NB4 (cell line): ENCODE measurements at regions not wholly inside any gene's neighbourhood (a gene's known extent, or its start where the extent isn't known, plus 50 kb on each side); places are given as distances from the start of the nearest gene placed in this dataset.

Experiments used
- DNase-seq: peaks from one replicate; pipeline ENCODE4 v3.0.0; 2010; ENCODE audit warnings: low read depth
- H3K4me3 ChIP-seq: one replicate; pipeline ENCODE4 v1.5.1; 2011; ENCODE audit warnings: mild to moderate bottlenecking, low read depth, low read length, moderate library complexity
- MYC ChIP-seq: IDR thresholded peaks from 2 replicates; pipeline ENCODE4 v1.6.1; 2011; ENCODE audit warnings: low read depth, low read length
- POLR2A ChIP-seq: IDR thresholded peaks from 2 replicates; pipeline ENCODE4 v1.6.1; 2011; ENCODE audit warnings: mild to moderate bottlenecking; ENCODE audit not compliant: insufficient read length; ENCODE audit errors: extremely low read depth
- TF ChIP-seq, protein P1 (sequence below): IDR thresholded peaks from one replicate; pipeline ENCODE4 v1.5.1; 2012; ENCODE audit warnings: low read depth, low read length
- TF ChIP-seq, protein P2 (sequence below): IDR thresholded peaks from 2 replicates; pipeline ENCODE4 v1.6.1; 2011; ENCODE audit warnings: low read depth, low read length

DNA sequence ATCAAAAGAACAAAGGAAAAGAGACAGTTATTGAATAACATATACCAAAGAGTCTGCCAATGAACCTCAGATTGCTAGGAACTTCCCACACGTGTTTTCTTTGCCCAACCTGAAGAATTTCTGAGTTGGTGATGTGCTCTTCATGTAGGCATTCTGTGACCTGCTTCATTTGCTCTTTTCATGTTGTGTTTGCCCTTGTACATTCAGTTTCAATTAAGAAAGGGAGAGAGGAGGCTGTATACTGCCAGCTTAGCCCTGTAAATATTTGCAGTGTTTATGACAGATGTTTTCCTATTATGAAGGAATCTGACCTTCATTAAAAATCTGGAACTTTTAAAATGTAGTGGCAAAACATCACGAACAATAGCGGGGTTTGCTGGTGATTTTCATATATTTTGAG is 168.5 kb downstream of the GAS1 start:
- no peak overlapping the region for H3K4me3 ChIP-seq
- DNase-seq, result no peak
- TF ChIP-seq MYC (no peak), POLR2A (no peak)
- TF ChIP-seq, protein P1, sequence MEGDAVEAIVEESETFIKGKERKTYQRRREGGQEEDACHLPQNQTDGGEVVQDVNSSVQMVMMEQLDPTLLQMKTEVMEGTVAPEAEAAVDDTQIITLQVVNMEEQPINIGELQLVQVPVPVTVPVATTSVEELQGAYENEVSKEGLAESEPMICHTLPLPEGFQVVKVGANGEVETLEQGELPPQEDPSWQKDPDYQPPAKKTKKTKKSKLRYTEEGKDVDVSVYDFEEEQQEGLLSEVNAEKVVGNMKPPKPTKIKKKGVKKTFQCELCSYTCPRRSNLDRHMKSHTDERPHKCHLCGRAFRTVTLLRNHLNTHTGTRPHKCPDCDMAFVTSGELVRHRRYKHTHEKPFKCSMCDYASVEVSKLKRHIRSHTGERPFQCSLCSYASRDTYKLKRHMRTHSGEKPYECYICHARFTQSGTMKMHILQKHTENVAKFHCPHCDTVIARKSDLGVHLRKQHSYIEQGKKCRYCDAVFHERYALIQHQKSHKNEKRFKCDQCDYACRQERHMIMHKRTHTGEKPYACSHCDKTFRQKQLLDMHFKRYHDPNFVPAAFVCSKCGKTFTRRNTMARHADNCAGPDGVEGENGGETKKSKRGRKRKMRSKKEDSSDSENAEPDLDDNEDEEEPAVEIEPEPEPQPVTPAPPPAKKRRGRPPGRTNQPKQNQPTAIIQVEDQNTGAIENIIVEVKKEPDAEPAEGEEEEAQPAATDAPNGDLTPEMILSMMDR, result no peak
- TF ChIP-seq, protein P2, sequence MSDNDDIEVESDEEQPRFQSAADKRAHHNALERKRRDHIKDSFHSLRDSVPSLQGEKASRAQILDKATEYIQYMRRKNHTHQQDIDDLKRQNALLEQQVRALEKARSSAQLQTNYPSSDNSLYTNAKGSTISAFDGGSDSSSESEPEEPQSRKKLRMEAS, result no peak

DNA sequence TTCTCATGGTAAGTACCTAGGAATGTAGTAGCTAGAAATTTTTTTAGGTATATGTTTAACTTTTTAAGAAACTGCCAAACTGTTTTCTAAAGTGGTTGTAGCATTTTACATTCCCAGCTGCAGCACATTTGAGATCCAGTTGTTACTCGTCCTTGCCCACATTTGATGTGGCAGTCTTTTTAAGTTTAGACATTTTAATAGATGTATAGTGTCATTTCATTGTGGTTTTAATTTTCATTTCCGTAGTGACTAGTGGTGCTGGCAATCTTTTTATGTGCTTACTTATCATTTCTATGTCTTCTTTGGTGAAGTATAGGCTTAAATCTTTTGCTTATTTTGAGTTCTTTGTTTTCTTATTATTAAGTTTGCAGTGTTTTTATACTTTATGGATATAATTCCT is 171.6 kb downstream of the GAS1 start:
- H3K4me3 ChIP-seq, result no peak overlapping the region
- TF ChIP-seq POLR2A, result no peak
- TF ChIP-seq MYC, result no peak
- TF ChIP-seq, protein P2, result no peak
- DNase-seq, result no peak

DNA sequence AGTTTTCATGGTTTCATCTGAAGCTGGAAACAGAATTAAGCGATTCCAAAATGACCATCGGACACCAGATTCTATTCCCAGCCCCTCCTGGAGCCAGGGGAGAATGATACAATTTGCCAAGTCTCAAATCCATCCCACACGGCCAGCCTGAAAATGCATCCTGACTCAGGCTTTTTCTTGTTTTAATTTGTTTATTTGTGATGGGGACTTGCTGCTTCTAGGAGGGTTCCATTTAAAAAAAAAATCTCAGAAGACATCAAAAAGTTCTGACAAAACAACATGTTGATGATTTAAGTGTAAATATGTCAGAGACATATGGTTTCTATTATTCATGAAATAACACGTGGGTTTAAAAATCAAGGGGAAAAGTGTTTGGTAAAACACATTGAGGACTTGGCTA is 173.2 kb downstream of the GAS1 start:
- no peak for TF ChIP-seq POLR2A
- TF ChIP-seq, protein P1, result no peak
- TF ChIP-seq, protein P2, result no peak
- no peak for TF ChIP-seq MYC
- no peak for DNase-seq
- no peak overlapping the region for H3K4me3 ChIP-seq

DNA sequence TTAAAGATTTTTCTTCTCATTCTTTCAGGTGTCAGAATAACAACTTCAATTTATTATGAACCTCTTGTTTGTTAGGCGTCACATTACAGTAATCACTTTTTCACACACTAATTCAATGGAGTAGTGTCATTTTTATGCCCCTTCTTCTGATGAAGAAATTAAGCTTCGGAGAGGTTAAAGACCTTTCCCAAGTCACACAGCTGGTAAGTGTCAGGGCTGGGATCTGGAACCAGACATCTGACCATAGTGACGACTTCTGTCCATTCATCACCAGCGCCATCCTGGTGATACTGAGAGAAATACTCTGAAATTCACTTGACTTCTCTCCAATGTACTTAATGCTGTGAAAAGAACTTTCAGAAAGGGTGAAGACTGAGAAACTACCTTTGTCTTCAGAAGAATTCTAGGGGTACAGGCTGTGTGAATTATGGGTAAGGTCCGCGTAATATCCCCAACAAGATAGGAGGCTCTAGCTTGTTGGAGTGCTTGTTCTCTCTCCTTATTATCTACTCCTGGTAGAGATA is 173.8 kb downstream of the GAS1 start:
- H3K4me3 ChIP-seq, result no peak overlapping the region
- no peak for DNase-seq
- no peak for TF ChIP-seq POLR2A

DNA sequence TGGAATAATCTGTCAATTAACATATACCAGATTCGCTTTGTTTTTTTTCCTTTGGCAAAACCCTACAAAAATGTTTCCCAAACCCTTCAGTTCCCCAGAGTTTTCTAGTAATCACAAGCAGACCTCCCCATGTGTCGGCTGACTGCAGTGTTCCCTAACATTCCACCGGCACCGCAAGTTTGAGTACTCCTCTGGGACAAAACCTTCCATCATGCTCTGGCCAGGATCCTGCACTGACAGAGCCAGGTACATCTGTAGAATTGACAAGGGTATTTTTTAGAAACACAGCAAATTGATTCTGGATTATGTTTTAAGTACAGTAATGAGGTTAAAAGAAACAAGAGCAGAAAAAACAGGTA is 174.7 kb downstream of the GAS1 start:
- DNase-seq, result no peak

DNA sequence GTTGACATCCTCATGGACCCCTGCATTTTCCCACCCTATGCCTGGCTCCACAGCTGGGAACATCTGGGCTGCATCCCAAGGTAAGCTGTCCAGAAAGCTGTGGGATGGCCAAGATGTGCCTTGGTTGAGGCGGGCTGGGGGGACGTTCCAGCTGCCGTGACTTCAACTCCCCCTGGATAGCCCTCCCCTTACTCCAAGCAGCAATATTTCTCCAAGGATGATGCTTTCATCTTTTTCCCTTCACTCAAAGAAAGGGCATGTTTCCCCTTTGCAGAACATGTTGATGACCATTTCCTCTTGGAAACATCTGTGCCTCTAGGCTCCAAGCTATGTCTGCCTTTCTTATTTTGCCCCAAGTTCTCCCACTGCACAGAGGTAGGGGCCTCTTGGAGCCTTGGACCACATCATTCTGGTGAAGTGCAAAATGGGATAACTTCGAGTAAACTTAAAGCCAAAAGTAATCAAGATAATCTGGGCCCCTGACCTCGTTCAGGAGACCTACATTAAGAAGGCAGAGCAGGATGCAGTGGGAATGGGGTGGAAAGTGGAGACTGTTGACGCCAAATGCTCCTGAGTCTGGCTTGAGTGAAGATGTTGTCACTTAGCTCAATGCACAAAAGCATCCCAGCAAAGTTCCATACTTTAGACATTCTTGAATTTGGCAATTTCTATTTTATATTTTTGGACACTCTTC is 175.2 kb downstream of the GAS1 start:
- no peak overlapping the region for H3K4me3 ChIP-seq
- no peak for DNase-seq
- TF ChIP-seq POLR2A (no peak), MYC (no peak)
- TF ChIP-seq, protein P2, result no peak
- TF ChIP-seq, protein P1, result no peak

More for the DNA sequence above, 174.7 kb downstream of the GAS1 start:
- H3K4me3 ChIP-seq, result no peak overlapping the region
- TF ChIP-seq, protein P1, result no peak
- TF ChIP-seq, protein P2, result no peak
- TF ChIP-seq POLR2A (no peak), MYC (no peak)
